DOHH2 (cell line): ENCODE measurements at regions not wholly inside any gene's neighbourhood (a gene's known extent, or its start where the extent isn't known, plus 50 kb on each side); places are given as distances from the start of the nearest gene placed in this dataset.

ENCODE experiments used
- H3F3A ChIP-seq: fragments of 200-600 bp; sonication (generic), shearing (Covaris generic); 2 replicates; pipeline ENCODE4 v1.6.0; 2016; ENCODE audit warnings: antibody characterized with exemption, mild to moderate bottlenecking; ENCODE audit not compliant: control insufficient read depth, insufficient read depth
- H3K27ac ChIP-seq: fragments of 200-600 bp; sonication (generic); 2 replicates; pipeline ENCODE4 v1.5.1; 2014; ENCODE audit warnings: low read depth, mild to moderate bottlenecking, low read length, moderate library complexity
- H3K27me3 ChIP-seq: fragments of 200-600 bp; sonication (generic); 2 replicates; pipeline ENCODE4 v1.6.1; 2014; ENCODE audit warnings: mild to moderate bottlenecking, low read length, mixed read lengths; ENCODE audit not compliant: control insufficient read depth
- H3K36me3 ChIP-seq: fragments of 200-600 bp; sonication (generic); 2 replicates; pipeline ENCODE4 v1.6.1; 2014; ENCODE audit warnings: mild to moderate bottlenecking, low read length, moderate library complexity, mixed read lengths; ENCODE audit not compliant: control insufficient read depth
- H3K4me1 ChIP-seq: fragments of 200-600 bp; sonication (generic); 2 replicates; pipeline ENCODE4 v1.6.1; 2014; ENCODE audit warnings: mild to moderate bottlenecking, low read length, mixed read lengths; ENCODE audit not compliant: control insufficient read depth
- H3K4me2 ChIP-seq: fragments of 200-600 bp; sonication (generic); 2 replicates; pipeline ENCODE4 v1.6.0; 2014; ENCODE audit warnings: mild to moderate bottlenecking, low read length, moderate library complexity
- H3K4me3 ChIP-seq: fragments of 200-600 bp; sonication (generic); 2 replicates; pipeline ENCODE4 v1.5.1; 2014; ENCODE audit warnings: mild to moderate bottlenecking, low read length, mixed read lengths
- H3K79me2 ChIP-seq: fragments of 200-600 bp; sonication (generic); 2 replicates; pipeline ENCODE4 v1.6.1; 2014; ENCODE audit warnings: mild to moderate bottlenecking, low read length, mixed read lengths; ENCODE audit not compliant: control insufficient read depth
- H3K9me2 ChIP-seq: fragments of 200-600 bp; sonication (generic); replicated peaks from 2 replicates; pipeline ENCODE4 v1.6.1; 2014; ENCODE audit warnings: mild to moderate bottlenecking, low read length, mixed read lengths; ENCODE audit not compliant: control insufficient read depth
- H3K9me3 ChIP-seq: fragments of 200-600 bp; sonication (generic); 2 replicates; pipeline ENCODE4 v1.6.1; 2014; ENCODE audit warnings: antibody characterized with exemption, low read length, mixed read lengths; ENCODE audit not compliant: control insufficient read depth, insufficient read depth
- H4K20me1 ChIP-seq: fragments of 200-600 bp; sonication (generic); 2 replicates; pipeline ENCODE4 v1.6.0; 2014; ENCODE audit warnings: low read depth, mild to moderate bottlenecking, antibody characterized with exemption, low read length, moderate library complexity; ENCODE audit not compliant: control insufficient read depth, insufficient read depth
- CTCF ChIP-seq: fragments of 200-600 bp; sonication (generic); IDR thresholded peaks from one replicate; pipeline ENCODE4 v1.5.1; 2014; ENCODE audit warnings: antibody characterized with exemption, mild to moderate bottlenecking, low read depth, low read length; ENCODE audit not compliant: poor library complexity, severe bottlenecking
- EZH2phosphoT487 ChIP-seq: fragments of 200-600 bp; sonication (generic); IDR thresholded peaks from 2 replicates; pipeline ENCODE4 v1.6.1; 2017; ENCODE audit warnings: borderline replicate concordance, mild to moderate bottlenecking, antibody characterized with exemption, low read length, moderate library complexity, mixed read lengths

GRCh38 chr17:70492368-70492767, 323.0 kb downstream of the KCNJ2 start:
- Histone ChIP-seq H3K9me3 (no peaks in the 10 kb centered on the region), H3K27me3 (no peaks in the 10 kb centered on the region), H3K27ac (no peak overlapping the region), H3K9me2 (no peaks in the 10 kb centered on the region), H3F3A (no peaks in the 10 kb centered on the region), H3K4me3 (no peak overlapping the region), H3K36me3 (no peaks in the 10 kb centered on the region), H3K79me2 (no peaks in the 10 kb centered on the region), H3K4me1 (no peaks in the 10 kb centered on the region), H3K4me2 (no peak overlapping the region), H4K20me1 (no peaks in the 10 kb centered on the region)
- TF ChIP-seq EZH2phosphoT487 (no peak), CTCF (no peak)

- Histone ChIP-seq H3K4me1 (no peaks in the 10 kb centered on the region), H3K9me2 (no peaks in the 10 kb centered on the region), H3K36me3 (no peaks in the 10 kb centered on the region), H4K20me1 (no peaks in the 10 kb centered on the region), H3F3A (no peaks in the 10 kb centered on the region), H3K4me3 (no peak overlapping the region), H3K9me3 (no peaks in the 10 kb centered on the region), H3K27ac (no peak overlapping the region), H3K27me3 (no peaks in the 10 kb centered on the region), H3K4me2 (no peak overlapping the region), H3K79me2 (no peaks in the 10 kb centered on the region)
- no peak for TF ChIP-seq CTCF
- TF ChIP-seq EZH2phosphoT487 = no peak
Measured at GRCh38 chr17:70493277-70493874, 324.0 kb downstream of the KCNJ2 start.

GRCh38 chr17:70498631-70499030, 329.3 kb downstream of the KCNJ2 start:
- no peak overlapping the region for H3K4me2 ChIP-seq
- no peaks in the 10 kb centered on the region for H3K9me3 ChIP-seq
- no peaks in the 10 kb centered on the region for H3K27me3 ChIP-seq
- H3K9me2 ChIP-seq = no peaks in the 10 kb centered on the region
- H3K4me3 ChIP-seq = no peak overlapping the region
- no peaks in the 10 kb centered on the region for H4K20me1 ChIP-seq
- H3F3A ChIP-seq = no peaks in the 10 kb centered on the region
- no peaks in the 10 kb centered on the region for H3K36me3 ChIP-seq
- no peak for TF ChIP-seq EZH2phosphoT487
- no peak for TF ChIP-seq CTCF
- H3K79me2 ChIP-seq = no peaks in the 10 kb centered on the region
- H3K27ac ChIP-seq = no peak overlapping the region
- H3K4me1 ChIP-seq = no peaks in the 10 kb centered on the region
